SKM-1 treated with dmso at 0.1 percent for 144 hours (cell line): ENCODE measurements at regions not wholly inside any gene's neighbourhood (a gene's known extent, or its start where the extent isn't known, plus 50 kb on each side); places are given as distances from the start of the nearest gene placed in this dataset.
"Not testable (repeated sequence)": the region's sequence is repeated elsewhere in the genome, so short reads cannot be mapped to it uniquely, and the experiment has no call there.

Experiments used
- DNase-seq: peaks from one replicate; lab custom pipeline; 2025; ENCODE audit not compliant: unreplicated experiment; lab: John Stamatoyannopoulos, UW

DNA sequence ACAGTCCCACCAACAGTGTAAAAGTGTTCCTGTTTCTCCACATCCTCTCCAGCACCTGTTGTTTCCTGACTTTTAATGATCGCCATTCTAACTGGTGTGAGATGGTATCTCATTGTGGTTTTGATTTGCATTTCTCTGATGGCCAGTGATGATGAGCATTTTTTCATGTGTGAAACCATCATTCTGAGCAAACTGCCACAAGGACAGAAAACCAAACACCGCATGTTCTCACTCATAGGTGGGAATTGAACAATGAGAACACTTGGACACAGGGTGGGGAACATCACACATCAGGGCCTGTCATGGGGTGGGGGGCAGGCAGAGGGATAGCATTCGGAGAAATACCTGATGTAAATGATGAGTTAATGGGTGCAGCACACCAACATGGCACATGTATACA lies 240.8 kb downstream of the FAT3 start:
- DNase-seq = not testable (repeated sequence)

DNA sequence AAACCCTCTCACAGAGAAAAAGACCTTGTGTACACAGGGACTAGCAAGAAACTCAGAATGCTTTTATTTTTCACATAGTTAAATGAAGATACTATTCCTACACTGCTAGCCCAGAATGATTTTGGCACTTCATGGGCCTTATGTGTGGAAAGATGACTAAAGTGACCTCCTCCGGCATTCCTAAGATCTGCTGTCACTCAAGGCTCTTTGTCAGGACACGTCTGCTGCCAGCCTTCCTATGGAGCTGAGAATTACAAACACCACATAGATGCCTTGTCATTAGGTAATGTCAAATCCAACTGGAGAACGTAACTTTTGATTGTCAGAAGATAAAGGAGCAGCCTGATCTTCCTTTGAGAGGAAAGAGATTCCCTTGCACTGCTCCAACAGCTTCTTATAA lies 249.1 kb downstream of the FAT3 start:
- no peak for DNase-seq

DNA sequence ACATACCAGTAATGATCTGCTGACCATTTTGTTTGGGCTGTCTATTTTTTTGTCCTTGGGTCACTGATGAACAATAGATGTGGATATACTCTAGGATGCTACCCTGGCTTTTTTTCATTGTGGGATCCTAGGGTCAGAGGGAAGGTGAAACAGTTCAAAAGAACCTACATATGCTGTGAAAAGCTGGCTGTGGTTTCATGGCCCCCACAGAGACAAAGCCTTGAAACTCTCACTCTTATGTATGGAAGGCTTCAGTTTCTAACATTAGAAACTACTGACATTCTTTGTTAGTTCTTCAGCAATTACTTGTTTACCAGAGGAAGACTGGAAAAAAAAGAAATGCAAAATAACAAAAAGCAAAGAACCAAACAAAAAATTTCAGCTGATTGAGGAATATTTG lies 250.7 kb downstream of the FAT3 start:
- DNase-seq = no peak

DNA sequence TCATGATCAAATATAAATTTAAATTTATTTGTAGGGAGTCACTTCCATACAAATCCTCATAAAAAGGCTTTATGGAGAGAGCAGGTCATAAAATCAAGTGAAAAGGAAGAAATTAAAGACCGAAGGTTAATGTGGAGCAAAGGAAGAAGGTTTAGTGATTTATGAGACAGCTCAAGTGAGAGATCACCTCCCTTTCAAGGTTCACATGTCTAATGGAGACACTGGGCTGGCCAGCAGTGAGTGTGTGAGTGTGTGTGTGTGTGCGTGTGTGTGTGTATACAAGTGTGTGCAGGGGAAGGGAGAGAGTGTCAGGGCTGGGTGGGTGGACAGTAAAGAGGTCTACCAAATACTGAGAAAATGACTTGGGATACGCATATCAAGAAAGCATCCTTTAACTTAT lies 251.2 kb downstream of the FAT3 start:
- DNase-seq = no peak

DNA sequence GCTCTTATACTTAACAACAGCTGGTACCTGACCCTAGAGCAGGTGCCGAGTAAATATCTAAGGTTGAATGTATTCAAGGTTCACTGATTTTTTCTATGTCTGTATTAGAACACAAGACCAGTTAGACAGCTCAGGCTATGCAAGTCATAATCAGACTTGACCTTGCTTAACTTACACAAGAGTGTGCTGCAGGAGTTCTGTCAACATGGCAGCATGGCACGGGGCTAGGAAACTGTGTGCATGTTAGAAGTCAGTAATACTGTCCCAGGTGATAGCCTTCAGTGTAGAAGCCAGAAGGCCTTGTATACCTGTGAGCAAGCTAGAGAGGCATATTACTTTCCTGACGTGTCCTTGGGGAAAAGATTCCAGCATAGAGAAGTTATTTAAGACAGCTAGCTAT lies 253.1 kb downstream of the FAT3 start:
- DNase-seq = no peak

DNA sequence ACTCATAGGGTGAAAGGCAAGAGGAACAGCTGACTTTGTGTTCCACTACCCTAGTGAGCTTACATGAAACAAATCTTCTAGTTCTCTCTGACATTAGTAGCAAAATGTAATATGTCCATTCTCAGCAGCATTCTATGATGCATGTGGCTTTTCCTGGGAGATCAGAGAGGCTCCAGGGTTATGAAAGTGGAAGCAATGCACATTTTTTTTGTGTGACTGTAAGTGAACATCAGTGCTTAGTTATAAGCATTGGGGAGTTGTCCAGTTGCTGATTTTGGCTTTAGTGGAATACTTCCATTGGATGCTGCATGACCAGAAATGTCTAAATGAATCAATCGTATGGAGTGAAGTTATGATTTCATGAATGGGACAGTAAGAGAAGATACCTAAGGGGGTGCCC lies 255.9 kb downstream of the FAT3 start:
- DNase-seq = no peak

DNA sequence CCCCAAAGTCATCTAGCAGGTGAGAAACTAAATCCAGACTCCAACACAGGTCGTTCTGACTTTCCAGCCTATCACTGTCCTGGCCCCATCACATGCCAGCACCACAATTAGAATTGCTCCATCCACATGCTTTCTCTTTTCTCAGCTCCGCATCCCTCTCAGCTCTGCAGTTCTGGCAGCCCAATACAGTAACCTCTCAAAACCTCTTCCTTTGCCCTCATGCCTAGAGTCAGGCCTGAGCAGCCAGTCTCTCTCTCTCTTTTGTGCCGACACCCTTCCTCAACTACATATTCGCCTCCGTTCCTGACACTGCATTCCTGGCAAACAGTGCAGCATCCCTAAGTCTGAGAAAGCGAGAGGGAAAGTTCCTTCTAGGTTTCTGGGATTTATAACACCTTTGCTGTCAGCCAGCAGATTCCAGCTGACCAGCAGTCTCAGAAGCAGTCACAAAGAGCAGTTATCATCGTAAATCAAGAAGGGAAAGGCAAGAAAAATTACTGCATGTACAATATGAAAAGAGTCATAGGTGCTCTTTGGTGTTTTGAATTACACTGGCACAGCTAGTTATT lies 258.0 kb downstream of the FAT3 start:
- no peak for DNase-seq

DNA sequence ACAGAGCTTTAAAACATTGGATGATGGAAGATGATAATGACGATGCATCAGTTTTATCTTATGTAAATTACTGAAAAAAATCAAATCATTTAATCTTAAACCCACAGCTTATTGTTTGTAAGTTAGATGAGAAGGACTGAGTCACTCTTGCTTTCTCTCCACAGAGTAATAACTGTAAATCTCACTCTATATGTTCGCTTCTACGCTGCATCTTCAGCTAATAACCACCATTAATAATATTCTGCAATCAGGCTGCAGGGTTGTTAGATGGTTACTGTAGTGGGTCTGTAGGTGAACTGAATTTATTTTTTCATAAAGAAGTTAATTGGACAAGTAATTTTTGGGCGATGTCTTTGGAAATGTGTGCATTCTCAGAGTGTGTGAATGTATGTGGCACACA lies 260.0 kb downstream of the FAT3 start:
- no peak for DNase-seq

DNA sequence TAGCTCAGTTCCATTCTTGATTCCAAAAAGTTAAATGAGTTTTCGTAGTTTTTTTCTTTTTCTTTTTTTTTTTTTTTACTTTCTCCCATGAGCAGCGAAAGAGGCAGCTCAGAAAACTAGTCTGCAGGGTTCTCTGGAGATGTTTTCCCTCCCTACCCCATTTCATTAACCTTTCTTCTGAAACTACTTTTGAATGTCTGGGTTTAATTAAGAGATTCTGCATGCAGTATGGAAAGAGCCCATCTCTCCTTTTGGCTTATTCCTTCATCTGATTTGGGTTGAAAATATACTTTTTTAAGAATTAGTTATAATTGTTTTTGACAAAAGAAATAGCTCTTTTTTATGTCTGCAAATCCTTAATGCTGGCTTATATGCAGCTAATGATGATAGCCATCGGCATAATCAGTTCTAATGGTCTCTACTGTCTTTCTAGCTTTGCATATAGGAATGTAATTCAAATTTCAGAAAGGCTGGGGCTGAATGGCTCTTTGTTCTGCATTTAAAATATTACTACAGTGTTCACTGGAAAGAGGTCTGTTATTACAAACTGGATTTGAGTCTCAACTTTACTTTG lies 265.3 kb downstream of the FAT3 start:
- DNase-seq = no peak

DNA sequence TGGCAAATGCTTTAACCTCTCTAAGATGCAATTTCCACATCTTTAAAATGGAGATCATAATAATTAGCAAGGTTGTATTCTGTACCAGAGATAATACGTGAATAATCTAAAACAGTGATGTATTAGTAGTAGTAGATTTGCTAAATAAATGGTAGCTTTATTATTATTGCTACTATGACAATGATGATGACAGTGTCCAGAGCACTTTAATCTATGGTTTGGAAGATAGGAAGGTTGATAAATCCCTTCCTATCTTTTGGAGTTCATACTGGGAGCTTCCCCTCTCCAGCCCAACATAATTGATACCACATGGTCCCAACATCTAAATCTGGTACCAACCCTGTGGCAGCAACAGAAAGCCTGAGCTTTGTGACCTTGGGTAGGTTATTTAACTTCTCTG lies 267.8 kb downstream of the FAT3 start:
- DNase-seq = no peak

DNA sequence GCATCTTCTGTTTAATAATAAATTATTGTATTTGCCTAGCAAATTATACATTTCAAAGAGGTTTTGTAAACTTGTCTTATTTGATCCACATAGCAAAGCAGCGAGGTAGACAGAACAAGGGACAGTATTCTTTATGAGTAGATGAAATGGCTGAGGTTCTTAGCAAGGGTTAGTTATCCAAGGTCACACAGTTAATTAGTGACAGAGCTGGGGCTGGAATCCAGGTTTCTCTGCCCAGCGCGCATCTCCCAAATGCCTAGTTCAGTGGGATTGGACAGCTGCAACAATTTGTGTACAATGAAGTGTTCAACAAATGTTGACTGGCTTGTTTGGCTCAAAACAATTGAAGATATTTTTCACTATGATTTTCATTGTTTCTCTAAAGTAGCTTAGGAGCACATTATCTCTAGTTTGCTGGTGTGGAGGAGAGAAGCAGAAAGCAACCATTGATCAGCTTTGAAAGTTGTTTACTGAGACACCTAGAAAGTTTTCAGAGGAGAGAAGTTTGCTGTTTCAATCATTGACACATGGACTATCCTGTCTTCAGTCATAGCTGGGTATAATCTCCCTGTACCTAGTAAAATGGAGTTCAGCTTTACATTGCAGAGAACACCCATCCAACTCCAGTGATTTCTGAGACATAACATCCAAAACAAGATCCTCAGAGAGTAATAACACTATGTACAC lies 270.6 kb downstream of the FAT3 start:
- DNase-seq = no peak

DNA sequence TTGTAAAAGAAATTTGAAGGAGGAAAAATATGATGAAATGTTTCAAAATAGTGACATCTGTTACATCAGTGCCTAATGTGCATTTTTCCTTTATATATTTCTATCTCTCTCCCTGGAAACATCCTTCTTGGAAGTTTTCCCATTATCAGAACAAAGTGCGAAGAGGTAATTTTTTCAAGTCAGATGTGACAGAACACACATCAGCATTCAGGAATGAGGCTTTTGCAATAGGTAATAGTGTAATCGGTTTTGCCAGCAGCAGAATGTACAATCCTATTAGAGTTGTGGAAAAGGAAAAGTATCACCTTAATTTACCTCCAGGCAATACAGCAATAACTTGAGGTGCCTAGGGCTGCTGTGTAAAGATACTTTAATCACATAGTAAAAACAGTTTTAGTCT lies 275.8 kb downstream of the FAT3 start:
- no peak for DNase-seq

DNA sequence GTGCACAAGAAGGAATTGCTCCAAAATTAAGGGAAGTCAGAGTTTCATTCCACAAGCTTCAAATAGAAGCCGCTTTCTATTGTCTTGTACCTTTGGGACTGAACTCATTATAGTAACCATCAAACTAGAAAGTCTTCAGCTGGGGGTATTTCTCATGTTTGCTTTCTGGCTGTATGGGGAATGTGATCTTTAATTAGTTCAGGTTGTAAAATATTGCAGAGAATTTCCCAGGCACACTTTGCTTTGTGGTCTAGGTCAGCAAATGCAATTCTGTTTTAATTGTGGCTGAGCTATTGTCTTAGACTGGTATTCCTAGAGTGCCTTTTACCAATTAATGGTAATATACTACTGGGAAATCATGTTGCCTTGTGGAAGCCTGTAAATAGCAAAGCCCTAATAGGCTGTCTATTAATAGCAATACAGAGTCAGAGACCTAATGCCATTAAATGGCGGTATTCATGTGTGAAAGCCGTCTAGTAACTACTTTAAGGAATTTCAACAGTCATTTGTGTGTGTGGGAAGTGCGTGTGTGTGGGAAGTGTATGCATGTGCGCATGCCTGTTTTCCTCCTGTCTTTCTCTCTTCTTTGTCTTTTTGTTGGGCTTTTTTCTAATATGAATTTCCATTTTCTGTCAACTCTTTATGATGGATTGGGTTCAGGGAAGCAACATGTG lies 276.6 kb downstream of the FAT3 start:
- DNase-seq = no peak

DNA sequence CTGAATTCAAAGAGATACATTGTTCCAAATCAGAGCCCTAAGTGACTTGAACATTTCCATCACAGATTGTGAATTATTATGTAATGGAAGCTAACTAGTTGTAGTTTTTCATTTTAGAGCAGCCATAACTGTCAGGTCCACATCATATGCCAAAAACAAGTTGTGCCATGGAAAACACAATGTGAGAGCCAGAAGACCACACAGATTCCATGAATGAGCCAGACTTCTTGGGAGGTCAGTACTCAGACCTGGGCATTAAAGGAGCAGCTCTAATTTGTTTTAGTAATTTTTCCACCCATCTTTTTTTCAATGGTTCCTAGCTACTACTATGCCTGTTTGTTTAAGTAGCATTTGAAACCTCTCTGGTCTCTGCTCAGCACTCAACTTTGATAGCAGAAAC lies 279.4 kb downstream of the FAT3 start:
- no peak for DNase-seq

DNA sequence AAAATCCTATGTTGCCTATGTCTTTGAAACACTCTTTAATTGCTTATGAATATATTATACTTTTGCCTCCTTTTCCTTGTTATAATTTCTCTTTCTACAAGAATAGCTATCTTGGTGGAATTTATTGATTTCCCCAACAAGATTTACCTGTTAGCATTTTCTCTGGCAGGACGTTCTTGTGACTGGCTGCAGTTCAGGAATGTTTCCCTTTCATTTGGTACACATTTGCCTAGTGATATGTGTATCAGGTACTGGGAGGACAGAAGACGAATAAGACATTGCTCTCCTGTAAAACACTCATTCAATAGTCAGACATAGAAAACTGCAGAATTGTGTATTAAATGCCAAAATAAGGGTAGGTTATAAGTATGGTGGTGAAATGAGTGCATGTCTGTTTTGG lies 279.9 kb downstream of the FAT3 start:
- DNase-seq = no peak

DNA sequence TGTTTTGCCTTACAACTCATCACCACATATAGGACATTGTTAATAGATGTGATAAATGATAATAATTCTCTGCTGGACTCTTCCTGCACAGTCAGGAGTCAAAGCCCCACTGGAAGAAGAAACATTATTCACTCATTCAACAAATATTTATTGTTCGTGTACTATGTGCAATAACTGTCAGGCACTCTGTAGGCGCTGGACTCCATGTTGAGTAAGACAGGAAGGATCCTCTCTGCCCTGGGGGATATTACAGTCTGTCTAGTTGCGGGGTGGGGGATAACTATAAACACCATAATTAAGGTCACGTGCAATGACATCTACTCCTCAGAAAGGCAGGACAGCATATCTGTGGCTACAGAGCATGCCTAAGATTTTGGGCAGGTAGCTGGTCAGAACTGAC lies 281.1 kb downstream of the FAT3 start:
- DNase-seq = no peak

DNA sequence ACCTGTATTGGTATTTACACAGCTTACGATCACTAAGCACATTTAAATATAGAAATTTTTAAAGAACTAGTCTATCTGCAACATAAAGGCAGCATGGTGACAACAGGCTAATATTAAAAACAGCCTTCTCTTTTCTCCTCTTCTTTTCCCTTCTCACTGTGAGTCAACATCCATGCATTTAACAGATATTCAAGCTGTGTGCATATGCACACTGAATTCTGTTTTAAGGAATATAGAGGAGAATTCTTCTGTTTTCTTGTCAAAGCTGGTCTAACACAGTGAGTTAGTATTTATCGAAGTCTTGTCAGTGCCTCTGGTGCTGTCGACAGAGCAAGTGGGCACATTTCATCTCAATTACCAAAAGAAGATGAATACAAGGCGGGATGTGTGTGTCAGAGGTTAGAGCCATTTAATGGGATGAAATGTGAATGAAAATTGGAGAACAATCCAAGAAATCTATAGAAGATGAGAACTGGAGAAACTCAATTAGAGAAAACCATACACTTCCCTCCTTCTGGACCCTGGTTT lies 282.3 kb downstream of the FAT3 start:
- DNase-seq = no peak

DNA sequence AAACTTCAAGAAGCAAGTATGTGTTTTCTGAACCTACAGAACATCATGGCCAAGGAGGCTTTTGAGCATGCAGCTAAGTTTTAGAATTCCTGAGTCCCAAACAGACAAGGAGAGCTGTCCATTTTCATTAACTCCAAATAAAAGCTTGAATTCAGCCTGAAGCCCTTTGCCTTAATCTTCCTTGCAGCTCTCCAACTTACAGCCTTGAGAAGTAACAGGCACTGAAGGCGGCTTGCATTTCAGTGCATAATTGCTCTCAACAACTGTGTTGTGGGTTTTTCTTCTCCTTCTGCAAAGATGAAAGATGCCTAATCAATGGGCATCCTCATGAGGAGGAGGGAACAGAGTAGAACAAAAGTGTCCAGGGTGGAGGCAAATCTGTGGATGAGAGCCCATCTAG lies 286.0 kb downstream of the FAT3 start:
- DNase-seq = no peak

DNA sequence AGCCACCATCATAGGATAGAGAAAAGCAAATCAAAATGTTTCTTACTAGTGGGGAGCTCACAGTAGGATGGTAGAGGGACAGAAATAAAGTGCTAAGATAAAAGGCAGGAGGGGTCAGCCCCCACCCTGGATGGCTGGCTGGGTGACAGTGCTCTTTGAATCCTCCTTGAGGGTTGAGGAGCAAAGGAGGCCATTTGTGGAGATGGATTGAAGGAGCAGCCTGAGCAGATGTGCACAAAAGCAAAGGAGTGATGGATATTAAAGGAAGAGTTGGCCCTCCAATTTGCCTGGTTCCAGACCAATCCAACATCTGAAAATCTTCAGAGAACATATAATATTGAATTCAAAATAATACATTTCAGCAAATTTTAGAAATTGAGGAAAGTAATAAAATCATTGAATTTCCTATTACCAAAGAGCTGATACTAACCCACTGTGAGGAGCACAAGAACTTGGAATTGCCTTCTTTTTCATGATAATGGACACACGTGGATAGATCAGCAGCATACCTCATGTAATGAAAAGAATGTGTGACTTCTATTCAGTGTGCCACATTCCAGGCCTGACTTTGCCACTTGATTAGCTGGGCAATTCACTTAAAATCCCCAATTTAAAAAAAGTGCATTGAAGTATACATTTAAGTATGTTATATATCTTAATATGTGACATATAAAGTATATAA lies 287.0 kb downstream of the FAT3 start:
- DNase-seq = no peak

DNA sequence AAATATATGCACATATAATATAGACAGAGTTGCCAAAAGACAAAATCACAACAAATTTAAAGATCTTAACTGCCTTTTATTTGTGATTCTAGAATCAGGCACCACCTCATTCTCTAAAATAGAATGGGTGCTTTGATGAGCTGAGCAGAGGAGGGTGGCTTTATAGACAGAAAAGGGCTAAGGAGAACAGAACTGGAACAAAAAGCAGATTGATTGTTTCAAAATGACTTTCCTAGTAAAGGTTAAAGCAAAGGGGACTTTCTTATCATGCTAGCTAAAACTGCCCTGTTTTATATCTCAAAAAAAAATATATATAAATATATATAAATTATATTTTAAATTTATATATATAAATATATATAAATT lies 287.6 kb downstream of the FAT3 start:
- no peak for DNase-seq

DNA sequence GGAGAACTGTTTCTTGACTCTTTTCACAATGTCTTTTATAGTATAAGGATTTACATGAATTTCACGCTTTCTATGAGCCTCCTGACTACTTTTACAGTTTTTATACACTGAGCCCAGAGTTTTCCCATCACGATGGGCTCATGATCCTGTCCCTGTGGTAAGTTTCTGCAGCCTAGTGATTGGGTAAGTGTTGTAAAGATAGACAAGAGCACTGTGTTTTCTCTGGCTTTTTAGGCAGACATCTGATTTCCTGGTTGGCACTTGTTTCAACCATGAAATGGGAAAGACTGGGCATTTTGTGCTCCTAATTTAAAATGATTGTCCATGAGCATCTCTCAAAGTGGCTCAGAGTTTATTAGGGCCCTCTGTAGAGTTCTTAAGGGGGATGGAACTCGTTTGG lies 299.0 kb downstream of the FAT3 start:
- no peak for DNase-seq

DNA sequence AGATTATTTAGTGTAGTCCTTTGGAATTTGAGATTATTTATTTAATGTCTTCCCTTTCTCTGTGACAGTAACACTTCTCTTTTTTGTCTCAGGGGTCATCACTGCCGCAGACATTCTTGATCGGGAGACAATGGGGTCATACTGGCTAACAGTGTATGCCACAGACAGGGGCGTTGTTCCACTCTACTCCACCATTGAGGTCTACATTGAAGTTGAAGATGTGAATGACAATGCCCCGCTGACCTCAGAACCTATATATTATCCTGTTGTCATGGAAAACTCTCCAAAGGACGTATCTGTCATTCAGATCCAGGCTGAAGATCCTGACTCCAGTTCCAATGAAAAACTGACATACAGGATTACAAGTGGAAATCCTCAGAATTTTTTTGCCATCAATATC lies 299.9 kb downstream of the FAT3 start:
- DNase-seq = no peak
